GM12872 (cell line): ENCODE measurements at regions not wholly inside any gene's neighbourhood (a gene's known extent, or its start where the extent isn't known, plus 50 kb on each side); places are given as distances from the start of the nearest gene placed in this dataset.

ENCODE experiments used
- TF ChIP-seq, protein P1 (sequence below): IDR thresholded peaks from 3 replicates; pipeline ENCODE4 v1.5.1; 2011; ENCODE audit warnings: low read depth, mild to moderate bottlenecking, low read length, moderate library complexity; ENCODE audit not compliant: insufficient read depth

DNA sequence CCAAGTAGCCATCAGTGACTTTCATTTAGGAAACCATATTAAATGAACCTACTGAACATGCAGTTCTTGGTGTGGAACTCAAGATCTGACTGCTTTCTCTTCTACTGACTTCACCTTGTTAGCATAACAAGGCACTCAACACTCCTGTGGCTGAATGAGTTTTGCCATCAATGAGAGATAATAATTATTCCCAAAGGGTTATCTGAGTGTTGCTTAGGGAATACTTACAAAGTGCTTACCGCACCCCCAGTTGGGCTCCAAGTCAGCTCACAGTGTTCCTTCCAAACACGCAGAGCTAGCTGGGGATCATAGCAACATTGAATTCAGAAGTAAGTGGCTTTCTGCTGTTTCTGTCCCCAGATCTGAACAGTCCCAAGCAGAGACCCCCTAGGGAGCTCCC lies 182.9 kb downstream of the SREK1 start:
- TF ChIP-seq, protein P1, sequence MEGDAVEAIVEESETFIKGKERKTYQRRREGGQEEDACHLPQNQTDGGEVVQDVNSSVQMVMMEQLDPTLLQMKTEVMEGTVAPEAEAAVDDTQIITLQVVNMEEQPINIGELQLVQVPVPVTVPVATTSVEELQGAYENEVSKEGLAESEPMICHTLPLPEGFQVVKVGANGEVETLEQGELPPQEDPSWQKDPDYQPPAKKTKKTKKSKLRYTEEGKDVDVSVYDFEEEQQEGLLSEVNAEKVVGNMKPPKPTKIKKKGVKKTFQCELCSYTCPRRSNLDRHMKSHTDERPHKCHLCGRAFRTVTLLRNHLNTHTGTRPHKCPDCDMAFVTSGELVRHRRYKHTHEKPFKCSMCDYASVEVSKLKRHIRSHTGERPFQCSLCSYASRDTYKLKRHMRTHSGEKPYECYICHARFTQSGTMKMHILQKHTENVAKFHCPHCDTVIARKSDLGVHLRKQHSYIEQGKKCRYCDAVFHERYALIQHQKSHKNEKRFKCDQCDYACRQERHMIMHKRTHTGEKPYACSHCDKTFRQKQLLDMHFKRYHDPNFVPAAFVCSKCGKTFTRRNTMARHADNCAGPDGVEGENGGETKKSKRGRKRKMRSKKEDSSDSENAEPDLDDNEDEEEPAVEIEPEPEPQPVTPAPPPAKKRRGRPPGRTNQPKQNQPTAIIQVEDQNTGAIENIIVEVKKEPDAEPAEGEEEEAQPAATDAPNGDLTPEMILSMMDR: no peak

DNA sequence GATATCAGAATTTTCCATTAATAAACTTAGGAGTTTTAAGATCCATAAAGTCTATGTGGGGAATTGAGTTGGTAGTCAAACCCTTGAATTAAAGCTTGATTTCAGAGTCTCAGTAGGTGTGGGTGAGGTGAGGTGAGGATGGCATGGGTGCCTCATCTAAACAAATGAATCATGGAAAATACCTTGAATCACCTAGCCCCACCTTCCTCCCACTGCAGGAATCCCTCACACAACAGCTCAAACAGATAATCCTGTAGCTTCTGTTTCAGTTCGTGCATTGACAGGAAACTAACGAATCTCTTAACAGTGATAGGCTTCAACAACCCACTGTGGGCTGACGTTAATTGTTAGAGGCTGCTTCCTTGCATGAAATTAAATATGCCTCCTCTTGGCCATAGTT lies 185.0 kb downstream of the SREK1 start:
- TF ChIP-seq, protein P1: no peak

DNA sequence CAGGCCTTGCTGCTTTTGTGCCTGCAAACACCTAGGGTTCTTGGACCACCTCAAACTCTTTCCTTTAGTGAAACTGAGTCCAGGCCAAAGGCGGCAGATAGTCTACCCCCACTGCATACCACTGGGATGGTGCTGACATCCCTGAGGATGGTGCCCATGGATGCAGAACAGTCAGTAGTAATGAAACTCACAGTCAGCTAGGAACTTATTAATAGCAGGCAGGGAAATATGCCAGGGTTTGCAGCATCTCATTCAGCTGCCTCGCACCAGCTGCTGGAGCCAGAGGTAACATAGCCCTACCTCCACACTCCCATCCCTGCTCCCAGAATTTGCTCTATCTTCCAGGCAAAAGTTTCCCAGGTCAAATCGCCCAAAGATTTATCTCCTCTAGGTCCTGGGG lies 189.1 kb downstream of the SREK1 start:
- TF ChIP-seq, protein P1: no peak

DNA sequence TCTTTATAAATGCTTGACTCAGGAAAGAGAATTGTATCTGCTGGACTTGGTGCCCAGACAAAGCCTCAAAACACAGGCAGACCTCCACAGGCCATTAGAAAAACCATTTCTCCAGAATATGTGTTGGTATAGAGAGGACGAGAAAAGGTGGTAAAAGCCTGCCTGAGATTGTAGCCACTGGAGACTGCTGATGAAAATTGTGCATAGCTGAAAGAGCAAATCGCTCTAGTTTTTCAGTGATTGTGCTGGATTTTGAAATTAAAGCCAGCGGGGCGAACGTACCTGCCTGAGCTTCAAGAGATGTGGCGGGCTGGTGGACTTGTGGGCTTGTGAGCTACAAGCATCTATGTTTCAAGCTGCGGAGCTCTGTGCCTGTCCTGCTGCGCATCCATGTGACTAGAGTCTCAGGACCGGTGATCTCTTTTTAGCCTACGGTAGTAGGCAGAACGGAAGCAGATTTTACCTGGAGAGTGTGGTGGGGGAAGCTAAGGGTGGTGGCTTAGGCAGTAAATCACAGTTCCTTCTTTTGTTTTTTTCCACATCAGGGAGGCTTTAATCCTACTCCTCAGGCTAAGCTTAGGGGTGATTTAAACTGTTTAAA lies 193.6 kb downstream of the SREK1 start:
- TF ChIP-seq, protein P1: no peak

DNA sequence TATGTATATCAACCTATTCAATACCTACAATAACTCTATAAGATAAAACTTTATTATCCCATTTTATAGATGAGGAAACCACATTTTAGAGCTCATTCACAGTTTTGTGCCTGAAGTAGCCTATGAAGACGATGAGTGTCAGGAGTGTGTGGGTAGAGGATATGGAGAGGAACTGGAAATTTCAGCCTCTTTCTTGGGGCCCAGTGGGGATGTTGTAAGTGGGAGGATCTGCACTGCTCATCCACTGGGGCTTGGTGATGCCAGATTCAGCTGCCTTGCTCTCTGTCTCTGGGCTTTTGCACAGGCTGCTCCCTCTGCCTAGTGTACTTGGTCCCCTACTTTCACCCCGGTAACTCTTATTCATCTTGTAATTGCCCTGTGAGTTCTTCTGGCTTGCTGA lies 194.7 kb downstream of the SREK1 start:
- TF ChIP-seq, protein P1: no peak

DNA sequence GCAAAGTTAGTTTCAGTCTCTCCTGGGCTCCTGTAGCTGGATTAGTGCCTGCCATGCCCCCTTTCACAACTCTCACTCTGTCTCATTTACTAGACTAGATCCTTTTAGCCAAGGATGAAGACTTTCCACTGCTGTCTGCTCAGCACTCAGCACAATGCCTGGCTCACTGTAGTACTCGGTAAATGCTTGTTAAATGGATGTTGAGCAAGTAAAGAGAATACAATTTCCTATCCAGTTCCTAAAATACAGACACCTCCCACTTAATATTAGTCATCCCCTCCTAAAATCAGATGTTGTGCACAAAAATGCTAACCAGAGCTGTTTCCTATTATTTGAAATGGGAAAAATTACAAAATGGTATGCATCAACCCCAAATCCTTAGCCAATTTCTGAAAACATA lies 195.8 kb downstream of the SREK1 start:
- TF ChIP-seq, protein P1: no peak

DNA sequence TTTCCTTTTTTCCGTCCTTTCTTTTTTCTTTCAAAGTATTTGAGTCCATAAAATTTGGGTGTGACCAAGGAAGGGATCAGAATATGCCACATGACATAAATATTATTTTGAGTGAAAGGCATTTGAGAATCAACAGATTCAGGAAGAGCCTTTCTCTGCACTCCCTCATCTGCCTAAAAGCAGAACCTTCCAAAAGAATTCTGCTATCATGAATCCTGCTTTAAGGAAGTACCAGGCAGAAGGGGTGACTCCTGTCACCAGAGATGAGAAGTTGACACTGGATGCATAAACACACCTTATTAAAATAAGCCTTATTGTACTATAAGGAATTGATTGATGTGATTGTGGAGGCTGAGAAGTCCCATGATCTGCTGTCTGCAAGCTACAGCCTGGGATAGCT lies 196.7 kb downstream of the SREK1 start:
- TF ChIP-seq, protein P1: no peak

DNA sequence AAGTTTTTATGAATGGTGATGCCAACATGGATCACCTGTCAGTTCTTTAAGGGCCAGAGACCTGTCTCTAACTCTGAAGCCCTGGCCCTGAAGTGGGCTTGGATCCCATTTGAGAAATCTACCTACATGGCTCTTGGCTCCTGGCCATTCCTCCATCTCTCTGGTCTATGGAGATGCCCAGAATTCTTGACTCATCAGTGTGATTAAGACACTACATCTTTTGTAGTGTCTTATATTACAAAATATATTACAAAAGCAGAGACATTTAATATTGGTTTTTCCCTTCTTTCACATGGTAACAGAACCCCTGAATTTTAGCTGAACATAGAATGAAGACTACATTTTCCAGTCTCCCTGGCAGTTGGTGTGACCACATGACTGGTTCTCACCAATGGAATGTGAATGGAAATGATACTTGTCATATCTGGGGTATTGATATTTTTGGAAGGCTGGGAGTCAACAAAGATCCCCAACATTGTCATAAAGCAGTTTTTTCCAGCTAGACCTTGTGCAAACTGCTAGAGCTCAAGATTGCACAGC lies 198.3 kb downstream of the SREK1 start:
- TF ChIP-seq, protein P1: no peak
